ENCODE measurements at regions not wholly inside any gene's neighbourhood (a gene's known extent, or its start where the extent isn't known, plus 50 kb on each side); places are given as distances from the start of the nearest gene placed in this dataset.

GRCh38 chr9:7358876-7359275 is 440.7 kb downstream of the DMAC1 start:
- no peak overlapping the region for H3K4me3 ChIP-seq (ENCODE audit: low read depth, low read length)
- no peak for DNase-seq (ENCODE audit: low read depth, low spot score)
- no peak for TF ChIP-seq CTCF (IDR thresholded peaks at IDR 0.05; ENCODE audit: insufficient read depth, low read length, missing control alignments)
- CTCF ChIA-PET = no interaction called here
- POLR2A ChIA-PET = no interaction called here

GRCh38 chr9:7354704-7355103 is 444.9 kb downstream of the DMAC1 start:
- CTCF ChIA-PET = no interaction called here
- no peak for DNase-seq (ENCODE audit: low read depth, low spot score)
- TF ChIP-seq CTCF (IDR thresholded peaks at IDR 0.05; ENCODE audit: insufficient read depth, low read length, missing control alignments) = no peak
- H3K4me3 ChIP-seq (ENCODE audit: low read depth, low read length) = no peak overlapping the region
- POLR2A ChIA-PET = no interaction called here

GRCh38 chr9:7348692-7349091 is 450.9 kb downstream of the DMAC1 start:
- TF ChIP-seq CTCF (IDR thresholded peaks at IDR 0.05; ENCODE audit: insufficient read depth, low read length, missing control alignments) = no peak
- no peak overlapping the region for H3K4me3 ChIP-seq (ENCODE audit: low read depth, low read length)
- no peak for DNase-seq (ENCODE audit: low read depth, low spot score)
- CTCF ChIA-PET = no interaction called here
- POLR2A ChIA-PET = no interaction called here

- TF ChIP-seq CTCF (IDR thresholded peaks at IDR 0.05; ENCODE audit: insufficient read depth, low read length, missing control alignments) = no peak
- POLR2A ChIA-PET = no interaction called here
- H3K4me3 ChIP-seq (ENCODE audit: low read depth, low read length) = no peak overlapping the region
- CTCF ChIA-PET = no interaction called here
- DNase-seq (ENCODE audit: low read depth, low spot score) = no peak
Measured at GRCh38 chr9:7347556-7347955, 452.0 kb downstream of the DMAC1 start.

- DNase-seq (ENCODE audit: low read depth, low spot score) = no peak
- no peak overlapping the region for H3K4me3 ChIP-seq (ENCODE audit: low read depth, low read length)
- TF ChIP-seq CTCF (IDR thresholded peaks at IDR 0.05; ENCODE audit: insufficient read depth, low read length, missing control alignments) = no peak
- CTCF ChIA-PET = no interaction called here
- POLR2A ChIA-PET = no interaction called here
Measured at GRCh38 chr9:7346144-7346543, 453.4 kb downstream of the DMAC1 start.

GRCh38 chr9:7342736-7343135 is 456.8 kb downstream of the DMAC1 start:
- POLR2A ChIA-PET = no interaction called here
- no peak for DNase-seq (ENCODE audit: low read depth, low spot score)
- H3K4me3 ChIP-seq (ENCODE audit: low read depth, low read length) = no peak overlapping the region
- no peak for TF ChIP-seq CTCF (IDR thresholded peaks at IDR 0.05; ENCODE audit: insufficient read depth, low read length, missing control alignments)
- CTCF ChIA-PET = no interaction called here
